Activated CD4-positive, alpha-beta T cell treated with anti-CD3 and anti-CD28 coated beads, Interleukin-2, amount 50 U/mL, for 48 hours (primary cell): ENCODE measurements at regions not wholly inside any gene's neighbourhood (a gene's known extent, or its start where the extent isn't known, plus 50 kb on each side); places are given as distances from the start of the nearest gene placed in this dataset.
"Not testable (repeated sequence)": the region's sequence is repeated elsewhere in the genome, so short reads cannot be mapped to it uniquely, and the experiment has no call there.

Experiments used
- DNase-seq, 2 experiments: peaks; one replicate each; pipeline ENCODE4 v3.0.0-alpha.2; 2020

DNA sequence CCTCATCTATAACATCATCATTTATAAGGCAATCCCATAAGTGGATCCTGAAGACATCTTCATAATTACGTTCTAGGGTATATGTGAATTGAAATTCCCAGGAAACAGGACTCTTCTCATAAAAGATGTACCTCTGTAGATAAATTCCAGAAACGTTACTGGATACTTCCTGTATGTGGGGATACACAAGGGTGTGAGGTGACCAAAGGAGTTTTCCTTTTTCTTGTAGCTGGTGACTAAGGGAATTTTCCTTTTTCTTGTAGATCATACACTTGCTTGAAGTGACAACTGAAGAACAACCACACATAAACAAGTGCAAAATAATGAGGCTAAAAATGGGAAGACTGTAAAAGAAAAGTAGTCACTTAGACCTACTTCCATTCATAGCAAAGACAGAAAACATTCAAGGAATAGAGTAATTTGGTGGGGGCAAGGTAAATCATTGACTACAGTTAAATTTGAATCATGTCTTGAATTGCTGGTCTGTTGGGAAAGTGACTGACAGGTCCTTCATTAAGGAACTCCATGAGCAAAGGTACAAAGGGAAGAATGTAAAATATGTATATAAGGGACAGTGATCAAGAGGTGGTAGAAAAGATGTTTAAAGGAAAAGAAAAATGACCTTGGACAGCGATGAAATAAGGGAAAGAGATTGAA is 53.2 kb upstream of the UBE2E3 start:
- DNase-seq = no peak

DNA sequence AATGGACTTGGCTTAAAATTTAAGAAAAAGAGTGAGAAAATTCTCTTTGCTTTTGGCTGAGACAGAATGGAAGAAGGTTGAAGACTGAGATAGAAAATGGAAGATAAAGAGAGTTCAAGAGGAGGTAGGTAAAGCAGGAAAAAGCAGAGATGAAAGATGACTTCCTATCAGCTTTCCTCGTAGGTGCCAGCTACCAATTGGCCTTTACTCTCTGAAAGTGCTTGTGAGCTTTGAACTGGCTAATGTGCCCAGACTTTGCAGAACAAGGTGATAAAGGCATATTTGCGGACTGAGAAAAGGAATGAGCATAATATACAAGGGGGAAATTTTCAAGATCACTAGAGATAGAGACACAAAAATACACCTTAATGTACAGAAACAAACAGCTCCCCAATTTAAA is 54.7 kb upstream of the UBE2E3 start:
- no peak for DNase-seq

DNA sequence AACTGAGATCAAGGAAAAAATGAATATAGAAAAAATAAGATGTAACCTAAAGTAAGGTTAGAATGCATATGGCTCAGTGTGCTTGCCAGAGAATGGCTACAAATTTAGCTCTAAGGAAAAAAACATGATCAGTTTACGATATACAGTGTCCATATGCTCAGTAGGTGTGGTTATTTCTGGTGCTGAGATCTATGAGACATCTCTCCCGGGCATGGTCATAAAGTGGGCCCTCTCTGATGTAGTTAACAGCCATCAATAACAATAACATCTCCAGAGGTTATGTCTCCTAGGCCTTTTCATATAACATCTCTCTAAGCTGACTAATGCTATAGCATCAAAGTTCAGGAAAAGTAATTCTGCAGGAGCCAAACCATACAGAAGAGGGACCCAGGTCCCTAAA is 56.3 kb upstream of the UBE2E3 start:
- no peak for DNase-seq

DNA sequence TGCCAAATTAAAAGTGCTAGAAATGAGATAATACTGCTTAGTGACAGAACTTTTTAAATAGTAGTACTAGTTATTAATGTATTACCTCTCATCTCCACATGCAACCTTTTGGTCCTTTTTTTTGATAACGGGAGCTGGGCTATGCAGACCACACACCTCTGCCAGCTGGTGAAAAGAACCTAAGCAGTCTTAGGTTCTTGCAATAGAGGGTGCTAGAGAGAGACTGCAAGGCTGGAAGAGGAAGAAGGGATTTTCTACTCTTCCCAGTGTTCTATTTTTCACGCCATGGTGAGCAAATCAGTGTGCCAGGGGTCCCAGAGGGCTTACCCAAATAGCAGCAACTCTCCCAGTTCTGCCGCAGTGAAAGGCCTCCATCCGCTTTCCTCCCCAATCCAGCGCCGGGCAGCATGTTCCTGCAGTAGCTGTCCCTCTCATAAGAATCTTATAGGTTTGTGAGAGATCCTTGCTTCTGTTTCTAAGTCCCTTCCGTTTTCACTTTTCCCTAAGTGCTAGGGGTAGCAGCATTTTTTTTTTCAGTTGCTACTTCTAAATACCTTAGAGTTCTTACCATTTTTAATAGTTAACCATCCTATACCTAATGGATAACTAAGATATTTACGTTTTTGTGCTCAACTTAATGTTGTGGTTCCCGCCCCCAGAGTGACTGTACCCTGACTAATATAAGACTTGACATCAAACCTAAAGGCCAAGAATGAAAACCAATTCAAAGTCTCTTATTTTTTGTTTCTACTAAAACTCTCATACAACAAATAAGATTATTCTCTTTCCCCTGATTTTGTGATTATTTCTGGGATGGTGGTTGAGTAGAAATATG is 69.4 kb upstream of the UBE2E3 start:
- no peak for DNase-seq

DNA sequence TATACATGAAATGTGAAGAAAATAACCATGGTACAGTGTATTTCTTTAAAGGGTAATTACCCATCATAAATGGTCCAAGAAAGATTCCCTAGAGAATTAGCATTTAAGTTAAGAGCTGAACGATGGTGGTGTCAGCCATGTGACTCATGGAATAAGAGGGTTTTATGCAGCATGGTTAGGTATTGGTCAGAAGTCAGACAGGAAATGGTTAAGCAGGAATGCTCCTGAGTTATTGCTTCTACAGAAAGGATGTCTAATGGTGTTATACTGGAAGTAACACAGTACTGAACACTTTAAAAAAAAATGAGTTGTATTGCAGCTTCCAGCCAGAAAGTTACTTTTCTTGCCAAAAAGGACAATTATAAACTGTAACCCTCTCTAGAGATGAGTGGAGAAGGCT is 72.7 kb upstream of the UBE2E3 start:
- no peak for DNase-seq

DNA sequence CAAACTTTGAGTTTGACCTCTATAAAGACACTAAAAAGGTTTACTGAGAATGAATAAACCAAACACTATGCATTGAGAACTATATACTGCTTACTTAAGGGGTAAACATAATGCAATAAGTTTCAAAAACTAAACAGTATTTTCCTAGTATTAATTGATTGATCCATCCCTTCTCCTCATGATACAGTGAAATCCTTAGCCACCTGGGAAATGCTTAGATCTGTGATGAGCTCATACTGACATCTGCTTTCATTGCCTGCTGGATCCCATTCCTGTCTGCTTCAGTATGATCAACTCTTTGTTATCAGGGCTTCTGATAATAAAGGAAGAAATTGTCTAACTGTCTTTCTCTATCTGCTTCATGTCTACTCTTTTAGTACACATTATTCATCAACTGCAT is 74.9 kb upstream of the UBE2E3 start:
- DNase-seq = no peak

DNA sequence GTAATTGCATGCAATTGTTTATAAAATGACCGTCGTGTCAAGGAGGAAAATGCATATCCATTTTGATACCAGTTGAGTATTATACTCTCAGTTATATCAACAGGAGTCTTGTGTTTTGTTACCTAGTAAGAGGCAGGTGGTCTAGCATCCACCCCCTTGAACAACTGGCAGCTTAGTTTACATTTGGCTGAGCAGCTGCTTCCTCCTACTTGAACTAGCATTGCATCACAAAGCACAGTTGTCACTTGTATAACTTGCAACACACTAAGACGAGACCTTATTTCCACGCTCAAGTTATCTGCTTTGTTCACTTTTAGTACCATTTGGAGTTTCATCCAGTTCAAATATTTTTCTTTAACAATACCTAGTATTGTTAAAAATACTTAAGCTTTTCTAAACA is 75.4 kb upstream of the UBE2E3 start:
- DNase-seq = no peak

DNA sequence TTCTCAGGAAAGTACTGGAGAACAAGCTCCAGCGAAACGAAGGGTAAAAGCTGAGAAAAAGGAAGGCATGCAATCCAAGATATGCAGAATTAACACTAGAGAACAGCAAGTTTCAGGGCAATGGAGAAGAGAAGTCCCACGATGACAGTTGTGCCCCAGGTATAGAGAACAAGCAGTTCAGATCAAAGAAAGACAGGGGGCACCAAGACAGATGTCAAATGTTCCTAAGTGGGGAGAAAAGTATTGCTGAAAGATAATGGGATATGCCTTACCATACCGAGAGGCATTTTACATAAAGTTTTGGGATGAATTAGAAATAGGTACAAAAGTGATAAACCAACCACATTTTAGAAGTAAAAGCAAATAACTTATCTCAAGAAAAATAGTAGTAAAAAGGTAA is 79.1 kb upstream of the UBE2E3 start:
- DNase-seq = no peak

DNA sequence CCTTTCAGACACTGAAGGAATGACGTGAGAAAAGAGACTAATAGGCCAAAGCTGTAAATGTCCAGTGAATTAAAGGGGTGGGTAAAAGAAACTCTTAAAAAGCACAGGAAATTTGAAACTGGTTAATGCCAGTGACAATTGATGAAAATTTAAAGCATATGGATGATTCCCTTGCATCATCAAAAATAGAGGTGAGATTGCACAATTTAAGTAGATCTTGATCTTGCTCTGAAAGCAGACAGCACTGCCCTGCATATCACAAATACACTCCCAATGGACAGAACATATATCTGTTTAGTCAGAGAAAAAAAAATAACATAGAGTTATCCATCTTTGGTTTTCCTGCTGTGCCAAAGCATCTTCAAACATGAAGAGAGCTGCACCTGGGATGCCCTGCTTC is 86.7 kb upstream of the UBE2E3 start:
- no peak for DNase-seq

DNA sequence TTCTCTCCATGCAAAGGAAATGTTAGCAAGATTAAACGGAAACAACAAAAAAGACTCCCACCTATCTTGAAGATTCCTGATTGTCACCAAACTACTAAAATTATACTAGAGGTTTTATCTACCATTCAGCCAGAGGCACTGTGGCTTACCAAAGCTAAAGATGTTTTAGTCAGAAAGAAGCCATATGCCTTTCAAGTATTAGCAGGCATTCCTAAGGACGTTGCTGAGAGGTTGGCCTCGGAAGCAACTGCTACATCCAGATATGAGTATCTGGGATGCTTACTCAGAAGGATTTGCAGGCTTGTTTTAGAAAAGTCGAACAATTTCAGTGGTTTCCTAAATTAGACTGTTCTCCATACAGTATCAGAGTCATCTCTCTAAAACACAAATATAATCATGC is 88.3 kb upstream of the UBE2E3 start:
- DNase-seq = no peak

DNA sequence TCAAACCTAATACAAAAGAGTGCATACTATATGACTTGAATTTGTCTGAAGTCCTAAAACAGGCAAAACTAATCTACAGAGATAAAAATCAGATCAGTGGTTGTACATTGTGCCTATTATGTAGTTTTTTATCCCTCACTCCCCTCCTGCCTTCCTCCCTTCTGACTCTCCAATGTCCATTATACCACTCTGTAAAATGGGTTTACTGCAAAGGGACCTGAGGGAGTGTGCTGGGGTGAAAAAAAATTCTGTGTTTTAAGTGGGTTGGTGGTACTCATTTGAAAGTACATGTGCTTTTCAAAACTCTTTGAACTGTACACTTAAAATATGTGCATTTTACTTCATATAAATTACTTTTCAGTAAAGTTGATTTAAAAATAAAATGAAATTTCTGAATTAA is 89.0 kb upstream of the UBE2E3 start:
- DNase-seq = no peak

DNA sequence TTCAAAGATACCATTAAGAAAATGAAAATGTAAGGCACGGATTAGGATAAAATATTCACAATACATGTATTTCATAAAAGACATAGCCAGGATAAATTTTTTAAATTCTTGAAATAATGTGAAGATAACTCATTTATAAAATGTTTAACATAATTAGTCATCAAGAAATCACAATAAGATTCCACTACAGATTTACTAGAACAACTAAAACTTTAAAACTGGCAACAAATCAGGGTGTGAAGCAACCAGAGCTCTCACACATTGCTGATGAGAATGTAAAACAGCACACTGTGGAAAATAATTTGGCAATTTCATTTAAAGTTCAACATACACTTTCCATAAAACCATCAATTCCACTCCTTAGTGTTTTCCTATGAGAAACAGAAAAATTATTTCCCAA is 89.6 kb upstream of the UBE2E3 start:
- no peak for DNase-seq

DNA sequence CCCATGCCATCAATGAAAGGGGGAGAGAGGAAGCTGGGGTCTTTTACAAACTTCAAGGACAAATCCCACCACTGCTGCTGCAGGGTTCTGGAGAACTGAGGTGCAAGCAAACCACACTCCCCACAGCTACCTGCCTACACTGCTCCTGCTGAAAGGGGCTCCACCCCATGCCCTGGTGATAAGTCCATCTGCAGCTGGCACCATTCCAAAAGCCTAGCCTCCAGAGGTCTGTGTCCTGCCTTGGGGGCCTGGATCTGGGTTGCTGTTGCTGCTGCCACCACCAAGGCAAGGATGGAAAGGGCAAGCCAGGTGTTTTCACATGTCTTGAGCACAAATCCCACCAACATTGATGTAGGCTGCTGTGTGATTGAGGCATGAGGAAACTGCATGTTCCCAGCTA is 97.4 kb upstream of the UBE2E3 start:
- DNase-seq = no peak

DNA sequence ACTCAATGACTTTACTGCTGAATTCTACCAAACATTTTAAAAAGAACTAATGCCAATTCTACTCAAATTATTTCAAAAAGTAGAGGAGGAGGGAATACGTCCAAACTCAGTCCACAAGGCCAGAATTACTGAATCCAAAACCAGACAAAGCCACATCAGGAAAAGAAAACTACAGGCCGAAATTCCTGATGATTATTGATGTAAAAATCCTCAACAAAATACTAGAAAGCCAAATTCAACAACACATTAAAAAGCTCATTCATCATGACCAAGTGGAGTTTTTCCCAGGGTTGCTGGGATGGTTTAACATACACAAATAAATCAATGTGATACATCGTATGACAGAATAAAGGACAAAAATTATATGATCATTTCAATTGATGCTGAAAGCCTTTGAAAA is 103.9 kb upstream of the UBE2E3 start:
- no peak for DNase-seq

DNA sequence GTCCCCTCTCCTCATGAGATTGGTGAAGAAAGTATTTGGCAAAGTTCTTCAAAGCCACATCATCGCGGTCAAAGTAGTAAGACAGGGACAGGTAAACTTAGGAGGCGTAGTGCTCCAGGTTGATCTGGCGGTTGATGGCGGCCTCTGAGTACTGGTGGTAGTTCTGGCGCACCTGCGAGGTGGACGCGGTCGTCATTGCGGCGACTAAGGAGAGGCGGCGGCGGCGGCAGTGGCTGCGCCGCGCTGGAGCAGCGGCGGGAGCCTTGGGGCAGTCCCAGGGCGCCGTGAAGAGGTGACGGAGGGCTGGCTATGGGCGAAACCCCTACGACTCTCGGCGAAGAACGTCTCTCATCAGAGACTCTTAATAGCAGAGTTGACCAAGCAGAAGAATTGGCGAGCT is 107.2 kb upstream of the UBE2E3 start:
- DNase-seq = no peak

DNA sequence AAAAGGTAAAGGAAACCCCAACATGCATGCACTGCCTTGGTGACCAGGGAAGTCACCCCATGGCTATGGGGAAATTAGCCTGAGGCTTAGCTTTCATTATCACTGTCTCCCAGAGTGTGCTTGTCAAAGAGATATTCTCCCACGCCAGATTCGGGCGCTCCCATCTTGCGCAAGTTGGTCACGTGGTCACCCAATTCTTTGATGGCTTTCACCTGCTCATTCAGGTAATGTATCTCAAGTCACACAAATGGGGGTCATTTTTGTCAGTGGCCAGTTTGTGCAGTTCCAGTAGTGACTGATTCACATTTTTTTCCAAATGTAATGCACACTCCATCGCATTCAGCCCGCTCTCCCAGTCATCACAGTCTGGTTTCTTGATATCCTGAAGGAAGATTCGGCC is 107.6 kb upstream of the UBE2E3 start:
- not testable (repeated sequence) for DNase-seq

DNA sequence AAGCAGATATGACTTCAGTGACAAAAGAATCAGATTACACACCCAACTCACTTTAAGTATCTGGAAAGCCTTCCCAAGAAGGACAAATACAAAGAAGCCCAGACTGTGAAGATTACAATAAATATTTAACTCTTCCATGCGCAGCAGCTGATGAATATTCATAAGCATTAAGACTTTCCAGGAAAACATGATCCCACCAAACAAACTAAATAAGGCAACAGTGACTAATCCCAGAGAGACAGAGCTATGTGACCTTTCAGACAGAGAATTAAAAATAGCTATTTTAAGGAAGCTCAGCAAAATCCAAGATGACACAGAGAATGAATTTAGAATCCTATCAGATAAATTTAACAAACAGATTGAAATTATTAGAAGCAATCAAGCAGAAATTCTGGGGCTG is 108.2 kb upstream of the UBE2E3 start:
- no peak for DNase-seq

DNA sequence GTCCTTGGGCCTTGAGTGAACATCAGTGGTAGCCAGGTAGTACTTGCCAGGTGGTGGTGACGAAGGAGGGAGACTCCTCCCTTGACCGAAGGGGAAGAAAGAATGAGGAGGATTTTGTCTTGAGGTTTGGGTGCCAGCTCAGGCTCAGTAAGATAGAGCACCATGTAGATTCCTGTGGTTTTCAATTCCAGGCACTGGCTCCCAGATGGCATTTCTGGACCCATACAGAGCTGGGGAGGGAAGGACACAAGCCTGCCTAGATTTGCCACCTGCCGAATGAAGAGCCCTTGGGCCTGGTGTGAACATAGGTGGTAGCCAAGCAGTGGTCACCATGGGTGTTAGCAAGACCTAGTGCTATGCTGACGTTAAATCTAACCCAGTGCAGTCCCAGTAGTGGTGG is 108.8 kb upstream of the UBE2E3 start:
- DNase-seq = no peak

DNA sequence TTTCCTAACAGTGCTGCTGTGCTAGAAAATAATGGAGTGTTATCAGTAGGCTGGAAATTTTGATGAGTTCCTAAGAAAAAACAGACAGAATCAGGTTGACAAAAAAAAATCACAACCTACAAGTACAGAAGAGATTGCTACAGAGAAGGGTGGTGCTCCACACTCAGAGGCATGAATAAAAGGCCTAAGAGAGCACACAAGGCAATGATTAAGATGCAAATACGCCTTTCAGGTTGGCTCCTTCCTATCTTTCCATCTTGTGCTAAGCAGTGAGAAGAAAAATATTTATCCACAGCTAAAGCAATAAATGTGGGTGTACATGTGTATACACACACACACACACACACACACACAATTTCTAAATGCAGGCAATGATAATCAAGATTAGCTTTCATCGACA is 130.6 kb upstream of the UBE2E3 start:
- DNase-seq = no peak

DNA sequence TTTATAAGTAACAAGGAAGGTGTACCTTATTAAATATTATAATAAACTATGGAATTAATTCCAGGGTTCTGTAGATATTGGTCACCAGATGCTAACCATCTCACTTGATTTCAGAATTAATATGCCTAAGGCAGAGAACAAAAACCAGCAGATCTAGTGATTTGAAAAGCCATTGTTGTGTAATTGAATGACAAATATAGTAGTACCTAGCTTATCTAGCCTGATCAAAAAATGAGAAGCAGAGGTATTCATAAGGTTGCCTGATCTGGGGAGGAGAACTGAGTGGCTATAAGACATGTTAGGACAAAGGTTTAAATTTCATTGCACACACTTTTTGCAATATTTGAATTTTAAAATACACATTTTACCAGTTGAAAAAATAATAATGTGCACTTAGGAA is 132.0 kb upstream of the UBE2E3 start:
- DNase-seq = no peak

DNA sequence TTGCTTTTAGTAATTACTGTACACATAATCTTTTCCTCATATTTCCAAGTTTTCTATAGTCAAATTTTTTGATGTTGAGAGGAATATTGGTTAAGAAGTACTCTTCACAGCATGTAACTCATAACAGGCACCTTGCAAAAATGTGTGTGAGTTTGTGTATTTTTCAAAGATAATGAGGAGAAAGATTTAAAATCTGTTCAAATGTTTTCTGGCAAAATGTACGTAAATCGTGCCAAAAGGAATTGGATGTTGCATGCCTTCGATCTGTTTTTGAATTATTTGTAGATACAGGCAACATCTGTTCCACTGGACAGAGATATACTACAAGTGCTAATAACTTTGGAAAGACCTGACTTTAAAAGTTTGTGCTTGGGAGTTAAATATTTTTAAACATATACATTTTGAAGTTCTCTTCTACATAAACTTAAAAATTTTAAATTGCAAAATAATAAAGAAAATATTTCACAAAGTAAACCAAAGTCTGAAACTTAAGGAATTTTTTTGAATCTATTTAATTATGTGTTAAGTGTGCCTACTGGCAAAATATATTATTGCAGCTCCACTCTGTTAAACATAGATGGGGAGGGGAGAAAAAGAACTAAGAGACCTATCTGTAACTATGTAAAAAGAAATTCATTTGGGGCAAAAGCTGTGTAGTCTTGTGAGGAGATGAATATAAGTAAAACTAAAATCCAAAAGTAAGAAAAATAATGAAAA is 133.5 kb upstream of the UBE2E3 start:
- DNase-seq = no peak

DNA sequence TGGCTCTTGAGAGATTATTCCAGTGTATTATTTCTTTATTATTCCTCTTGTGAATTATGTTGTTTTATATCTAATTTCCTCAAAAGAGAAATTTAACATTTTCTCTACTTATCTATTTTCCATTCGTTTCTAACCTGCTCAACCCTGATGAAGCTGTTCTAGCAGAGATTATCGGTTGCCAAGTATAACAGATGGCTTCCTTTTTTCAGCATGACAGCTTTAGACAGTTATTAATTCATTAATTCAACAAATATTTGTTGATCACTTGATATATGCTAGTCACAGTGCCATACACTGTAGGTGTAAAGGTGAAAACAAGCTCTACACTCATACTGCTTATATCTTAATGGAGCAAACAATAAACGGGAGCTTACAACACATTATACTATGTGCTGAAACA is 137.9 kb upstream of the UBE2E3 start:
- no peak for DNase-seq

DNA sequence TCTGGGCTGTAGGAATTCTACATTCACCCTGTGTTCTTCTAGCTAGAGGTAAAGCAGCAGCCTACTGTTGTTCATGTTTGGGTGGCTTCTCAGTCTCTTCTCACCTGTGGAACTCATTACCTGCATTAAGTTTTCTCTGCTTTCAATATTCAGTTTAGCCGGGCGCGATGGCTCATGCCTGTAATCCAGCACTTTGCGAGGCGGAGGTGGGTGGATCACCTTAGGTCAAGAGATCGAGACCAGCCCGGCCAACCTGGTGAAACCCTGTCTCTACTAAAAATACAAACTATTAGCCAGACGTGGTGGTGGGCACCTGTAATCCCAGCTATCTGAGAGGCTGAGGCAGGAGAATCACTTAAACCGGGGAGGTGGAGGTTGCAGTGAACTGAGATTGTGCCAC is 139.8 kb upstream of the UBE2E3 start:
- no peak for DNase-seq

DNA sequence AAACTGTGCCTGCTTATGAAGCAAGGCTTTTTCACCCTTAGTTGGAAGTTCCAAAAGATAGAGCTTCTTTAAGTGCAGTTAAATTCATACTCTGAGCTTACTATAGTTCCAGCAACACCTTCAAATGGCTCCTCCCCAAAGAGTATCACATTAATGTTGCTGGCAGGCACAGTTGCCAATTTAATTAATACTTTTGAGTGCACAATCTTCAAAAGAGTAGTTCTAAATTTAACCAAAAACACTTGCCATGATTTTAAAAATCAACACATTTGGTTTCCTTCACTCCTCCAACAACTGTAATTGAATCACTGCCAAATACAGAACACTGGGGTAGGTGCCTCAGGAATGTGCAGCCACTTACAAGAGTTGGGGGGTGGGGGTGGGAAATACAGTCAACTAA is 150.6 kb upstream of the UBE2E3 start:
- DNase-seq = no peak
